ENCODE measurements at regions not wholly inside any gene's neighbourhood (a gene's known extent, or its start where the extent isn't known, plus 50 kb on each side); places are given as distances from the start of the nearest gene placed in this dataset.
"Not testable (repeated sequence)": the region's sequence is repeated elsewhere in the genome, so short reads cannot be mapped to it uniquely, and the experiment has no call there.

DNA sequence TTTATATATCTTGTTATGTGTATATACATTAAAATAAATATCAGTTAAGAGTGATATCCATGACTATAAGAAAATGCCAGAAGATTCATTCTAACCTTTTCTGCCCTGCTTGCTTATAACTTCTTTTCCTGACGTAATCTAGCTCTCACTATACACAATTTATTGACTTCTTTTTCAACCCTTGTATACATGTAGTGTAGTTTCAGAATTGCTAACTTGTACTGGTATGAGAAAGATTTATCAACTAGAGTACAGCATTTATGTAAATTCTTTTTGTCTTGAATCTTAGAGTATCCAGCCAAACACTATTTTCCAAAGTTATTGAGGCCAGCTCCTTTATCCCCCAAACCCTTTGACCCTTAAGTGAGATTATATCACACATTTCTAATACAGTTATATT, 798.0 kb upstream of the RAB6C start:
- no peak for DNase-seq (ENCODE audit: low read depth in 4 of 4, low spot score in 3 of 4)

DNA sequence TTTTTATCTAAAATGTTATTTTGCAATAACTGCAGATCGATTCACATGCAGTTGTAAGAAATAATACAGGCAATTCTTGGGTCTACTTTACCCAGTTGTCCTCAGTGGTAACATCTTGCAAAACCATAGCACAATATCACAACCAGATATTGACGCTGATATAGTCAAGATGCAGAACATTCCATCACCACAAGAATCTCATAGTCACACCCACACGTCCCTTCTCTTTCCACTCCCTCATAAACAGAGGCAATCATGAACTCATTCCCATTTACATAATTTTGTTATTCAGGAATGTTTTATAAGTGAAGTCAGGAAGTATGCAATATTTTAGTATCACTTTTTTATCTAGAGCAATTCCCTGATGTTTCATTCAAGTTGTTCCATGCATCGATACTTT, 797.5 kb upstream of the RAB6C start:
- DNase-seq (ENCODE audit: low read depth in 4 of 4, low spot score in 3 of 4) = no peak

DNA sequence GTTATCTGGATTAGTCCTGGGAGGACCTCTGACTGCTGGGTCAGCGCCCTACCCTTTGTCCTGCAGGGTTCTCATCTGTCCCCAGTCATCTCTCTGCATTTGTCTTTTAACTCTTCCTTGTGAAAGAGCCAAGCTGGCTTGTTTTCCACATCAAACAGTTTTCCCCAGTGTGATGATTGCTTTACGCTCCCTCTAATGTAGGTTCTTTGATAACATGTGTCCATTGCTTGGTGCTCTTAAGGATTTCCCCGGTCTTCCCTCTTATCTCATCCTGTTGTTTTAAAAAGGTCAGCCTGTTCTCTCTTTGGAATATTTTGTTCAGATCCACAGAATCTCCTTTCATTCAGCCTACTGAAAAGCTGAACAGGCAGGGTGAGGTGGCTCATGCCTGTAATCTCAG, 792.1 kb upstream of the RAB6C start:
- DNase-seq (ENCODE audit: low read depth in 4 of 4, low spot score in 3 of 4) = no peak

DNA sequence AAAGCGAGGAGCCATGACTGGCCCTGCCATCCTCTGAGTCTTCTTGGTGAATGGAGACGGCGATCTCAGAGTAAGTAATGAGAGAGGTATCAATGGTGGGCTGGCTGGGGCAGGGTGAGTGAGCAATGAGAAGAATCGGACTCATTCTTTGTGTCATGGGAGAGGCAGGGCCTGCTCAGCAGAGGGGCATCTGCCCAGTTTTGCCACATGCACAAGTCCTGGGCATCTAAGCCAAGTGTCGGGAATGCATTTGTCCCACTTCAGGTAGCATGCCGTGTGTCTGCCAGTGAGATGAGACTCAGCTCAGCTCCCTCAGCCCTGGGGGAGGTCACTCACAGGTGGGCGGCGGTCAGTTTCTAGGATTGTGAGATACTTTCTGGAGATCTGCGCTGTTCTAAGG, 791.0 kb upstream of the RAB6C start:
- DNase-seq (ENCODE audit: low read depth in 4 of 4, low spot score in 3 of 4) = no peak

DNA sequence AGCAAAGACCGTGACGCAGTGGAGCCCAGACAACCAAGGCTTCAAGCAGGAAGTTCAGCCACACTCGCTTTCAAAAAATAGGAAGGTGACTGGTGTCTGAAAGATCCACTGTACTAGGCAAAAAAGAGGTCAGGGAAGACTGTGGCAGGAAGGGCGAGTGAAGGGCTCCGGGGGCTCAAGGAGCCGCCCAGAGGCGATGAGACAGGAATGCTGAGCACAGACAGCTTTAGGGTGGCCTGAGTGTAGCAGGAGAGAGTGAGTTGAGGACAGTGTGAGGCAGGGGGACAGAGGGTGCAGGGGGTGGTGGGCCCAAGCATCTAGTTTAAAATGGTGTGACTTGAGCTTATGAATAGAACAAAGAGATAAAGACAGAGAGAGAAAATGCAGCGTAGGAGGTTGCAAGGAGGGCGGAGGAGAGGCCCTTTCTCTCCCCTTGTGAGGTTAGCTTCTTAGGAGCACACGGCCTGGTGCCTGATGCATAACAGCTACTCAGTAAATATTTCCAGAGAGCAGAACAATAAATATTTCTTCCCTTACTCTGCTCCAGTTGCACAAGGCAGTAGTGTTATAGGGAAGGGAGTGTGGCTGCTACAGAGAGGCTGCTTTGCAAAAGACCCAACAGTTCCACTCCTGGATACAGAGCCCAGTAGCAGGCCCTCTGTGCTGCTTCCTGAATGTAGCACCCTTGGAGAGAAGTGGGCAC, 789.7 kb upstream of the RAB6C start:
- DNase-seq (ENCODE audit: low read depth in 4 of 4, low spot score in 3 of 4) = no peak

DNA sequence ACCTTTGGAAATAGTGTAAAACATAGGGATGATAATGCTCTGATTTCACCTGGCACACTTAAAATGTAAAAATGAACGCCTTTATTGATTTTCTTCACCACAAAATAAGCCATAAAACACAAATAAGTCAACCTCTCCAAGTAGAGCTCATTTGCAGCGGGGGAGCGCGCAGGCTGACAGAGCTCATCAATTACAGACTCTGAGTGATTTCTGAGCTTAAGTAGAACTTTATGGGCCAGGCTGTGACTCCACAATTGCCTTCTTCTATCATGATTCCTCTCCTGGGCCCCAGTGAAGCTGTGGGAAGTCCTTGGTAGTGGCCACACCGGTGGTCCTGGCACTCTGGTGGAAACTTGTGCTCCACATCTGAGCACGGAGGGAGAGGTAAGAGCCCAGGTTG, 789.0 kb upstream of the RAB6C start:
- peak in 1 of 4 donors; percentile 22 for DNase-seq (ENCODE audit: low read depth in 4 of 4, low spot score in 3 of 4)

DNA sequence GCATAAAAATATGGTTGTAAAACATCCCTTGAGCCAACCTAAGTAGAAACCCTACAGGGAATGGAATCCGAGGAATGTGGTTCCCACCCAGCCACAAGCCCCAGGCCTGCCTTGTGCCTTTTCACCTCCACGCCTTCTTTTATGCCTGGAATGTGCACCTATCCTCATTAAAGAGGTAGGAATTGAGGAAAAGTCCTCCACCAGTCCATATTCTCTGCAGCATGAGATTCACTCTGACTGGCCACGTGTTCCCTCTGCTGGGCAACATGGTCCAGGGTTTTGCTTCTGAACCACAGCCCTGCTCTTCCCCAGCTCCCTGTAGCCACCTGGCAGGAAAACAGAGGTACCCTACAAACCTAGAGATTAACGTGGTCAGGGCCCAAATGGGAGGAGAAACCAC, 787.9 kb upstream of the RAB6C start:
- no peak for DNase-seq (ENCODE audit: low read depth in 4 of 4, low spot score in 3 of 4)

DNA sequence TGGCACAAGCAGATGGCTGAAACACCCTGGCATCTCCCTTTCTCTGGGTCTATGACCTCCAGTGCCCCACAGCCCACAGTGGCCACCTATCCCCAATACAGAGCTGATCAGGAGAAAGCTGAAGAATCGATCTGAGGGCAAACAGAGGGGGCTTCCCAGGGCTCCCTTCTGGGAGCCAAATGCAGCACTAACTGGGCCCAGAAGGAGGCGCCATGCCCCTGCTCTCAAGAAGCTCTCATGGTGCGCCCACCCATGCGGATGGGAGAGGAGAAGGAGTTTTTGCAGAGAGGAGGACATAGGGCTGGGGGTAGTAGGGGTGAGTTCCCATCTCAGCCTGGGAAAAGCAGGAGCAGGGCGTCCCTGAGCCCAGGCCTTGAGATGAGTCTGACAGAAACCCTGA, 787.3 kb upstream of the RAB6C start:
- no peak for DNase-seq (ENCODE audit: low read depth in 4 of 4, low spot score in 3 of 4)

DNA sequence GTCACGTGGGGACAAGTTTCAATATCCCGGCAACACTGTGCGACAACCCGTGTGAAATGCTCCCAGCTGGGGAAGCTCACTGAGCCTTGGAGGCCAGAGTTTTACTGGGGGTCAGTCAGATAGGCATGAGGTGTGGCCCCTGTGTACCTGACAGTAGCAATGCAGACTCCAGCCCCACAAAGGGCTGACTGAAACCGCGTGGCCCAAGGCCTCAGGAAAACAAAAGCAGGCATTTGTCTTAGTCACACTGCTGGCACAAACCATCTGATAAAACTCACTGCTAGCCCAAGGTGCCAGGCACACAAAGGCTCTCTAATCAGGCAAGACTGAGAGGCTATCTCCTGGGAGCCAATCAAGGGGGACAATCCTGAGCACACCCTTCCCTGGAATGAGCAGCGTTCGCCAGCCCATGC, 786.6 kb upstream of the RAB6C start:
- DNase-seq (ENCODE audit: low read depth in 4 of 4, low spot score in 3 of 4) = no peak

DNA sequence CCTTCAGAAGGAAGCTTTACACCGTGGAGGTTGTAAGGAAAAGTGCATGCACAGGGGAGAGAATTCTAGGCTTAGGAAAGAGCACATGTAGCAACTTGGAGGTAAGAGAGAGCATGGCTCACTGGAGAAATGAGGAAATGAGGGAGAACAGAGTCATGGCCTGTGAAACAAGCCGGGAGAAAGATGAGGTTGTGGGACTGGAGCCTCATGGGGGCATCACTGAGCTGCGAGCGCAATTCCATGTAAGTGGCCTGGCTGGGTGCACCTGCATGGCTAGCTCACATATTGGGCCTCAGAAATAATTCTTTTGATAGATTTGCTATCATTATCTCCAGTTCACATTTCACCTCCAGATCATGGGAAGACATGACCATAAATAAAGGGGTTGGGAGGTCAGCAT, 785.5 kb upstream of the RAB6C start:
- DNase-seq (ENCODE audit: low read depth in 4 of 4, low spot score in 3 of 4) = no peak

DNA sequence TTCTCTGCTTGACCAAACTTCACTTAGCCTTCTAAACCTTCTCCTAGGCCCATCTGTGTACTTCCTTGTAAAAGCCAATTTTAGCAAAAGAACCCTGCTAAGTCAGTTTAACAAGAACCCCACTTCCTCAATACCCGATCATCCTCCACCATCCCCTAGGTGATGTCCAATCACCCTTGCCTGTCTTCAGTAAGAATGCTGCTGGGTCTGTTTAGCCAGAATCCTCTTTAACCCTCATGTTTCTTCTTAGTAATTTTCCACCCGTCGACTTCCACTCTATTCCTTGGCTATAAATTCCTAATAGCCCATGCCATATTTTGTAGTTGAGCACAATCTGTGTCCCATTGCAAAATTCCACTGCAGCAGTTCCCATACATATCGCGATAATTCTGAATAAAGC, 780.0 kb upstream of the RAB6C start:
- no peak for DNase-seq (ENCODE audit: low read depth in 4 of 4, low spot score in 3 of 4)

DNA sequence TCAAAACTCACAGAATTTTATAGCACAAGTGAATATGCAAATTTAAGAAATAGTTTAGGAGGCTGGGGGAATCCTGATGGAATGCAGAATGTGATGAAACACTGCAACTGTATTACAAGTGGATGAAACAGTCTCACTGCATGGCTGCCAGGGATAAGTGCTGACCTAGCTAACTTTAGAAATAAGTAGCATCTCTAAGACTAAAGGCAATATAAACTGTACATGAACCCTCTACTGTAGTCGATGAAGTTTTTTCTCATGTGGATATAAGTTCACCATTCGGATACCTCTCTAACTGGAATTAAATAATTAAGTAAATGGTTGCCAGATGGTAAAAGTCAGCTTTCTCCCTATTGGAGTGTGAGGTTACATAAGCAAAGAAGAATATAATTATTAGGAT, 777.8 kb upstream of the RAB6C start:
- no peak for DNase-seq (ENCODE audit: low read depth in 4 of 4, low spot score in 3 of 4)

DNA sequence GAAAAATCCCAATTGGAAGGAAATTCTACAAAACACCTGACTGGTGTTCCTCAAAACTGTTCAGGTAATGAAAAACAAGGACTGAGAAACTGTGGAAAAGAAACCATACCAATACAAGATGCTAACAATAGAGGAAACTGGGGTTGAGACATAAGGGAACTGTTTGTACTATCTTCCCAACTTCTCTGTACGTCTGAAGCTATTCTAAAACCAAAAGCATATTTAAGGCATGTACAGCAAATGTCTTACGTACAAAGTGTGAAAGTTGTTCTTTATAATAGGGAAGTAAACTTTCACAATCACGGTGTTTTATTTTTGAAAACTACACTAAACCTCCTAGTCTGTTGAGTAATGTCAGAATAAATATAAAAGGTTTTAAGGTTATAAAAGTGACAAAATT, 776.1 kb upstream of the RAB6C start:
- no peak for DNase-seq (ENCODE audit: low read depth in 4 of 4, low spot score in 3 of 4)

DNA sequence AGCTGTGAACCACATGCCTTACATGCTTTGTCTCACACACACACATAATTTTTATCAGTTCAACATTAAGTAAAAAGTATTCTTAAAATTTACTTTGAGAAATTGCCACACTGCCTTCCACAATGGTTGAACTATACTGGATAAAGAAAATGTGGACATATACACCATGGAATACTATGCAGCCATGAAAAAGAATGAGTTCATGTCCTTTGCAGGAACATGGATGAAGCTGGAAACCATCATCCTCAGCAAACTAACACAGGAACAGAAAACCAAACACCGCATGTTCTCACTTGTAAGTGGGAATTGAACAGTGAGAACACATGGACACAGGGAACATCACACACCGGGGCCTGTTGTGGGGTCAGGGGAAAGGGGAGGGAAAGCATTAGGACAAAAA, 774.9 kb upstream of the RAB6C start:
- not testable (repeated sequence) for DNase-seq (ENCODE audit: low read depth in 4 of 4, low spot score in 3 of 4)

DNA sequence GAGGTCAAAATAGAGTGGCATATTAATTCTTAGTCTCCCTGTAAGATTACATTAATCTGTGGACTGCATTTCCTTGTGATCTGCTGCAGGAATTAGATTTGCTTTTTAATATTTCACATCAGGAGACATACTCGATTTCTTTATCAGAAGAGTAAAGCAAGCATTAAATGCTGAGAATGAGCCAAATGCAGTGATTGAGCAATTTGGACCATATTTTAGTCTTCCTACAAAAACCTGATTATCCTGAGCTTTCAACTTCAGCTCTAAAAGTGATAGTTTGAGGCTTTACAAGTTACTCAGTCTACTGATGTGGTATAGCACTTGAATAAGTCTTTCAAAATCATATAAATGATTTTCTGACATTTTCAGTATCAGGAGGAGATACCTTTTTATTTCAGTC, 774.3 kb upstream of the RAB6C start:
- no peak for DNase-seq (ENCODE audit: low read depth in 4 of 4, low spot score in 3 of 4)

DNA sequence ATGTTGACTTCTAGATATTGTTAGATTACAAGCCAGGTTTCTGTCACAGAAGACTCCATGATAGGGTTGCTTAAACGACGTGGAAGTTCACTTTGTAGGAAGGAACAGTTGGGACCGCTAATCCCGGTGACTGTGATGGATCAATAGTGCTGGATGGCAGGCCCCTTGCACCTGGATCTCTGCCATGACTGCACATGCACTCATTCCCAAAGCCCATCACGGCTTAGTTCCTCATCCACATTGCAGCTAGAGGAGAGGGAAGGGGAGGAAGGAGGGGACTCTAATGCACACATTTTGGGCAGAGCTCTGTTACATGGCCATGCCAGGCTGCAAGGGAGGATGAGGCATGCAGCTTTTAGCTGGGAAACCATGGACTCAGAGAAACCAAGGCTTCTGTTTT, 773.7 kb upstream of the RAB6C start:
- DNase-seq (ENCODE audit: low read depth in 4 of 4, low spot score in 3 of 4) = no peak

DNA sequence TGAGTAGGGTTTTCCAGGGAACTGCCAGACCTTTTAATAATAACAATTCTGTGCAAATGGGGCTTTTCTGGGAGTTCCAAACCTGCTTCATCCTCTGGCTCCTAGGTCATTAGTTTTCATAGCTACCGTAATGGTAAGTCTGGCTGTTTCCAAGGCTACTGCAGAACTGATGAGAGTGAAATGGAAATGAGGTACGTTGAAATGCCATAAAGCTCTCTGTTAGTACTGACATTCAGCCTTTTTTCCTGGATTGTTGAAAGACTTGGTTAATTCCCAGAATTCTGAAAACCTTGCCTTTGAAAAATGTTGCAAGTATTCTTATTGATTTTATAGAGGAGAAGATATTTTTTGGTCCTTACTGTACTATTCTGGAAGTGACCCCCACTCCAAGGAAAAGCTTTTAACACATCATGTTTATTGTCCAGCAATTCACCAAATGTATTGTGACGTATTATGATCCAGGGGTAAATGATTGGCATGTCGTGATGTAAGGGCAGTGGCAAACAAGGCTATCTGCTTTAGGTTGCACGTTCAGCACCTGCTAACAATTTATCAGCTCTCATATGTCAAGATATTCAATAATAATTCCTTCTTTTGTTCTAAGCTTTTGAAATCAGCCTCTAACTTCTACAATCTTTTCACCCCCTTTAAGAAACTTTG, 767.0 kb upstream of the RAB6C start:
- no peak for DNase-seq (ENCODE audit: low read depth in 4 of 4, low spot score in 3 of 4)

DNA sequence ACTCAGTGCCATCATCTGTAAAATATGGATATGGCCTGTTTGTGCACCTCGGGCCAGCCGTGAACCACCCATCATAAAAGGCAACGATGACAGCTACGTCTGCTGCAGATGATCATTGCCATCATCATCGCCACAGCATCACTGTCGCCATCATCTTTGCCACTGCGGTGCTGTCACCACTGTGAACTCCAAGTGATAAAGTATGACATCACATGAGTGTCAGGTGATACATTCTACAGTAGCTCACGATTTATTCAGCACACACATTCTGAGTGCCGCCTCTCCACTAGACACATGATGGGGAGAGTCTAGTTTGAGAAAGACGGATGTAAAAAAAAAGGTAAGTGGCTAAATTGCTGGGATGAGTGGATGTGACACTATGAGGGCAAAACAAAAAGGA, 755.4 kb upstream of the RAB6C start:
- DNase-seq (ENCODE audit: low read depth in 4 of 4, low spot score in 3 of 4) = no peak

DNA sequence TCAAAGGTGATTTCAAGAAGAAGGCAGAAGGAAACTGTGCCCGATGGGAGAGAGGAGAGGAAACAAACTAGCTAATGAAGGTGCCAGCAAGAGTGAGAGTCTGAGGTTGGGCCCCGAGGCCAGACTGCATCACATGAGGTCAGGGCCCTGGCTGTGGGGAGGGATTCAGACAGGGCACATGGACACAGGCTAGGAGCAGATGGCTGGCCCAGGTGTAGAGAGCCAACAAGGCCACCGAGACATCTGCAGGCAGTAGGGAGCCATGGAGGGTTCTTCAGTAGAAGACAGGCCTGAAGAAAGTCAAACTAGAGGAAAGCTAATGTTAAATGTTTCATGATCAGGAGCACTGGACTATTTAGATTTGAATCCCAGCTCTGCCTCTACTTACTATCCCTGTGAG, 755.0 kb upstream of the RAB6C start:
- DNase-seq (ENCODE audit: low read depth in 4 of 4, low spot score in 3 of 4) = no peak

DNA sequence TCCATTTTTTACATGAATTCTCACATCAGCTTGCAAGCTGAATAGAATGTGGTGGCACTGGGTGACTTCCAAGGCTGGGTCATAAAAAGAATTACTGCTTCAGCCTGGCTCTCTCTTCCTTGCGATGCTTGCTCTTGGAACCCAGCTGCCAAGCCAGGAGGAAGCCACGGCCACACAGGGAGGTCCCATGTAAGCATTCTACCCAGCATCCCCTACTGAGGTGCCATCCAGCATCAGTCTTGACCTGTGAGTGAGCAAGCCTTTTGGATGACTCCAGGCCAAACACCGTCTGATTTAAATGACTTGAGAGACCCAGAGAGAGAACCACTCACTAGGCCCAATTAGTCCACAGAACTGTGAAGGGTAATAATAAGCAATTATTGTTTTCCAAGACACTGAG, 750.3 kb upstream of the RAB6C start:
- DNase-seq (ENCODE audit: low read depth in 4 of 4, low spot score in 3 of 4) = no peak

DNA sequence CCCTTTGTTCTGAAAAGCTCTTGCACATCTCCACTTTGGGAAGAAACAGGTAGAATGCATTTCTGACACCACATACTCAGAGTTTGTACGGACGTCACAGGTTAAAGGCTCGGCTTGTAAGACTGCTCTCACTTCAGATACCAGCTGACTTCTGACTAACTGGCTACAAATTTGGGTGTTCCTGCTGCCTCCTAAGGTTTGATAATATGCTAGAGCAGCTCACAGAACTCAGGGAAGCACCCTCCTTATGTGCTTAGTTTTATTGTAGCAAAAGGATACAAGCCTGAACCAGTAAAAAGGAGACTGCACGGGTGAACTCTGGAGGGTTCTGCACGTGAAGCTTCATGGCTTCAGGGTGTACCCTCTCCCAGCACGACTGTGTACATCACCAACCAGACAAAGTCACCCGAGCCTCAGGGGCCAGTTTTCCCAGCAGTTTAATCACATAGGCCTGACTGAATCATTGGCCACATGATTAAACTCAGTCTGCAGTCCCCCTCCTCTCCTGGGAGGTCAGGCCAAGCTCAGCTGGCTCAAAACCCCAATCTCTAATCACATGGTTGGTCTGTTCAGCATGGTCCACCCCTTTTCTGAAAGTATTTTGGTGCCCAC, 749.5 kb upstream of the RAB6C start:
- DNase-seq (ENCODE audit: low read depth in 4 of 4, low spot score in 3 of 4) = no peak

DNA sequence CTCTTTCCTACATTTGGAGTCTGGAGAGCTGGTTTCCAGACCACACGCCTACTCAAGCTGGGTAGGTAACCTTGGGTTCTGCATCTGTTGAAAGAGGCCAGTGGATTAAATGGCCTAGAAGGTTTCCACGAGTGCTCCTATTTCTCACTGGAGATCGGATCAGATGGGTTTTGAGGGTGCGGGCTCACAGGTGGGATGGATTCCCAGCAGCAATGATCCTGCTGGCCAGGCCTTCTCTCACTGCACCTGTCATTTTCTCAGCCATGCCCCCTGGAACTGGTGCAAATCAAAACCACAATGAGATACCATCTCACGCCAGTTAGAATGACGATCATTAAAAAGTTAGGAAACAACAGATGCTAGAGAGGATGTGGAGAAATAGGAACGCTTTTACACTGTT, 747.5 kb upstream of the RAB6C start:
- DNase-seq (ENCODE audit: low read depth in 4 of 4, low spot score in 3 of 4) = no peak
